Keratinocyte (primary cell): ENCODE measurements at regions not wholly inside any gene's neighbourhood (a gene's known extent, or its start where the extent isn't known, plus 50 kb on each side); places are given as distances from the start of the nearest gene placed in this dataset.

ENCODE experiments used
- DNase-seq: peaks from one replicate; pipeline ENCODE4 v3.0.0-alpha.2; 2011; ENCODE audit warnings: low read depth, missing footprints, low spot score
- FAIRE-seq: peaks from 2 replicates; lab custom pipeline; 2011; peaks lifted over from hg19 to GRCh38; lab: Jason Lieb, UNC
- H2AFZ ChIP-seq: 2 replicates; pipeline ENCODE4 v1.6.0; 2012; ENCODE audit warnings: low read length, control low read depth, inconsistent platforms; ENCODE audit not compliant: control insufficient read depth
- H3K27ac ChIP-seq: 2 replicates; pipeline ENCODE4 v1.5.1; 2011; ENCODE audit warnings: low read length; ENCODE audit not compliant: control insufficient read depth, insufficient read depth
- H3K27me3 ChIP-seq: 3 replicates; pipeline ENCODE4 v1.6.0; 2011; ENCODE audit warnings: low read length; ENCODE audit not compliant: control insufficient read depth, insufficient read depth; ENCODE audit errors: extremely low read depth
- H3K36me3 ChIP-seq, 2 experiments: 2 replicates in 1 of 2; 3 replicates in 1 of 2; pipeline ENCODE4 v1.5.1; 2011; ENCODE audit warnings: low read length in 2 of 2, mild to moderate bottlenecking in 1 of 2; ENCODE audit not compliant: control insufficient read depth in 2 of 2, insufficient read depth in 2 of 2; ENCODE audit errors: extremely low read depth in 1 of 2
- H3K4me1 ChIP-seq: 3 replicates; pipeline ENCODE4 v1.5.1; 2011; ENCODE audit warnings: low read length; ENCODE audit not compliant: control insufficient read depth, insufficient read depth; ENCODE audit errors: extremely low read depth
- H3K4me2 ChIP-seq: 3 replicates; pipeline ENCODE4 v1.6.0; 2011; ENCODE audit warnings: low read depth, low read length; ENCODE audit not compliant: control insufficient read depth, insufficient read depth; ENCODE audit errors: extremely low read depth
- H3K4me3 ChIP-seq, 3 experiments: fragments of 200-600 bp in 1 of 3; sonication (generic) in 1 of 3; 2 replicates in 2 of 3; 3 replicates in 1 of 3; pipeline ENCODE4 v1.5.1; 2011 to 2016; ENCODE audit warnings: low read length in 3 of 3, mild to moderate bottlenecking in 3 of 3, control low read depth in 2 of 3, inconsistent platforms in 1 of 3, low read depth in 1 of 3, mixed read lengths in 1 of 3, mixed run types in 1 of 3, moderate library complexity in 1 of 3; ENCODE audit not compliant: control insufficient read depth in 2 of 3, insufficient read depth in 2 of 3; ENCODE audit errors: extremely low read depth in 1 of 3
- H3K79me2 ChIP-seq: 2 replicates; pipeline ENCODE4 v1.6.0; 2012; ENCODE audit warnings: low read length; ENCODE audit not compliant: control insufficient read depth, insufficient read depth
- H3K9ac ChIP-seq: 3 replicates; pipeline ENCODE4 v1.6.0; 2011; ENCODE audit warnings: low read length; ENCODE audit not compliant: control insufficient read depth, insufficient read depth; ENCODE audit errors: extremely low read depth
- H3K9me1 ChIP-seq: 3 replicates; pipeline ENCODE4 v1.6.0; 2011; ENCODE audit warnings: low read length; ENCODE audit not compliant: control insufficient read depth, insufficient read depth; ENCODE audit errors: extremely low read depth
- H3K9me3 ChIP-seq: 2 replicates; pipeline ENCODE4 v1.5.1; 2012; ENCODE audit warnings: low read depth, low read length; ENCODE audit not compliant: control insufficient read depth
- H4K20me1 ChIP-seq: 3 replicates; pipeline ENCODE4 v1.6.0; 2011; ENCODE audit warnings: low read length; ENCODE audit not compliant: control insufficient read depth, insufficient read depth; ENCODE audit errors: extremely low read depth
- EZH2 ChIP-seq: IDR thresholded peaks from one replicate; pipeline ENCODE4 v1.6.1; 2012; ENCODE audit warnings: inconsistent platforms, mild to moderate bottlenecking, low read length, moderate library complexity
- dilution Hi-C: fragments of 300-500 bp; cut with MboI; formaldehyde crosslinking; loops from one replicate; pipeline ENCODE4 v1.7.0; 2020; ENCODE audit warnings: low sequenced_read_pairs; ENCODE audit not compliant: extremely low pct_ligation_motif_present
- TF ChIP-seq, protein P1 (sequence below), 3 experiments: IDR thresholded peaks in 1 of 3; conservative IDR thresholded peaks in 1 of 3; optimal IDR thresholded peaks in 1 of 3; 2 replicates in 2 of 3; 3 replicates in 1 of 3; pipeline versions ENCODE3 to v1.5.1; 2011; ENCODE audit warnings: low read length in 3 of 3, mild to moderate bottlenecking in 3 of 3, moderate library complexity in 2 of 3, control low read depth in 1 of 3, inconsistent platforms in 1 of 3; ENCODE audit not compliant: insufficient read depth in 2 of 3; ENCODE audit errors: extremely low read depth in 1 of 3

DNA sequence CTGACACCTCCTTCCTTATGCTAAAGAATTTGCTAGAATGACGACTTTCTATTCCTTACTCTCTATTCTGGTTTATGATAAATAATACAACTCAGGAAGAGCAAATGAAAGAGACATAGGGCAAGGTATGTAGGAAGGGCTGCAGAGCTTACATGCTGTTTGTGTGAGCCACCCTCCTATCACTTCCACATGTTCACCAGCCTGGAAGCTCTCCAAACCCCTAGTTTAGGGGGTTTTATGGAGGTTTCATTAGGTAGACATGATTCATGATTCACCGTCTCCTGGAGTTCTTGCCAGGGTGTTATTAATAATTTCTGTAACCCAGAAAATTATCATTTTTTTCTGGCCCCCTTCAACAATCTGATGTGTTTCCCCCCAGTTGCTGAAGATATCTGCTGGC lies 172.1 kb upstream of the COL8A1 start:
- Histone ChIP-seq H3K4me2 (no peak overlapping the region), H3K4me1 (no peaks in the 10 kb centered on the region), H3K27me3 (no peaks in the 10 kb centered on the region), H3K9ac (no peak overlapping the region), H3K4me3 (no peak overlapping the region), H3K27ac (no peak overlapping the region), H3K79me2 (no peaks in the 10 kb centered on the region), H2AFZ (no peak overlapping the region), H3K9me3 (no peaks in the 10 kb centered on the region), H3K36me3 (no peaks in the 10 kb centered on the region), H3K9me1 (no peaks in the 10 kb centered on the region), H4K20me1 (no peaks in the 10 kb centered on the region)
- no peak for FAIRE-seq
- dilution Hi-C loops, result no loop called here
- DNase-seq, result no peak
- TF ChIP-seq, protein P1, sequence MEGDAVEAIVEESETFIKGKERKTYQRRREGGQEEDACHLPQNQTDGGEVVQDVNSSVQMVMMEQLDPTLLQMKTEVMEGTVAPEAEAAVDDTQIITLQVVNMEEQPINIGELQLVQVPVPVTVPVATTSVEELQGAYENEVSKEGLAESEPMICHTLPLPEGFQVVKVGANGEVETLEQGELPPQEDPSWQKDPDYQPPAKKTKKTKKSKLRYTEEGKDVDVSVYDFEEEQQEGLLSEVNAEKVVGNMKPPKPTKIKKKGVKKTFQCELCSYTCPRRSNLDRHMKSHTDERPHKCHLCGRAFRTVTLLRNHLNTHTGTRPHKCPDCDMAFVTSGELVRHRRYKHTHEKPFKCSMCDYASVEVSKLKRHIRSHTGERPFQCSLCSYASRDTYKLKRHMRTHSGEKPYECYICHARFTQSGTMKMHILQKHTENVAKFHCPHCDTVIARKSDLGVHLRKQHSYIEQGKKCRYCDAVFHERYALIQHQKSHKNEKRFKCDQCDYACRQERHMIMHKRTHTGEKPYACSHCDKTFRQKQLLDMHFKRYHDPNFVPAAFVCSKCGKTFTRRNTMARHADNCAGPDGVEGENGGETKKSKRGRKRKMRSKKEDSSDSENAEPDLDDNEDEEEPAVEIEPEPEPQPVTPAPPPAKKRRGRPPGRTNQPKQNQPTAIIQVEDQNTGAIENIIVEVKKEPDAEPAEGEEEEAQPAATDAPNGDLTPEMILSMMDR (optimal IDR thresholded peaks at IDR 0.05 in 1 of 3, IDR thresholded peaks at IDR 0.05 in 1 of 3, conservative IDR thresholded peaks at IDR 0.05 in 1 of 3; ENCODE audit: extremely low read depth in 1 of 3, insufficient read depth in 2 of 3, low read length in 3 of 3), result no peak
- no peak for TF ChIP-seq EZH2

DNA sequence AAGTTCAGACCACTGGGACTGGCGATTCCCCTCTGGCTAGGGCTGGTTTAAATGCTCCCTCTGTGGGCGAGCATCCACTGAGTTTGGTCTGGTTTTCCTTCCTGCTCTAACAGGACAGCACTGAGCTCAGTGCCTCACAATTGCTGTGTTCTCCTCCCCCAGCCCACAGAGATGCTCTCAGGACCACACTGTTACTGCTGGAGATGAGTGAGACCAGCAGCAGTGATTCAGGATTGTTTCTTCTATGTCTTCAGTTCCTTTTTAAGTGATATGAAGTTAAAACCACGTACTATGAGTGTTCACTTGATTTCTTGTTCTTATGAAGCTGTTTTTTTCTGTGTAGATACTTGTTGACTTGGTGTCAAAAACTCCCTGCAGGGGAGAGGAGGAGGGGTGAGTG lies 180.4 kb upstream of the COL8A1 start:
- no peak overlapping the region for H3K27ac ChIP-seq
- H3K4me1 ChIP-seq, result no peaks in the 10 kb centered on the region
- no peaks in the 10 kb centered on the region for H4K20me1 ChIP-seq
- TF ChIP-seq, protein P1 (optimal IDR thresholded peaks at IDR 0.05 in 1 of 3, IDR thresholded peaks at IDR 0.05 in 1 of 3, conservative IDR thresholded peaks at IDR 0.05 in 1 of 3; ENCODE audit: extremely low read depth in 1 of 3, insufficient read depth in 2 of 3, low read length in 3 of 3), result no peak
- TF ChIP-seq EZH2, result no peak
- dilution Hi-C loops, result no loop called here
- no peaks in the 10 kb centered on the region for H3K27me3 ChIP-seq
- no peaks in the 10 kb centered on the region for H3K36me3 ChIP-seq
- no peaks in the 10 kb centered on the region for H3K9me3 ChIP-seq
- H3K79me2 ChIP-seq, result no peaks in the 10 kb centered on the region
- no peak overlapping the region for H2AFZ ChIP-seq
- no peak overlapping the region for H3K4me2 ChIP-seq
- H3K9ac ChIP-seq, result no peak overlapping the region
- H3K9me1 ChIP-seq, result no peaks in the 10 kb centered on the region
- DNase-seq (no peak), FAIRE-seq (no peak)
- no peak overlapping the region for H3K4me3 ChIP-seq
